Adrenal gland (tissue), 5 donors: ENCODE measurements at regions not wholly inside any gene's neighbourhood (a gene's known extent, or its start where the extent isn't known, plus 50 kb on each side); places are given as distances from the start of the nearest gene placed in this dataset.

Source experiments
- CTCF ChIP-seq, 6 experiments: fragments of 450-650 bp in 4 of 6; fragments of 200-600 bp in 2 of 6; sonication (generic) in 1 of 6; IDR thresholded peaks; 1 replicate in 5 of 6; 2 replicates in 1 of 6; pipeline versions ENCODE4 v1.5.1 to v1.8.0; 2016 to 2021; ENCODE audit warnings: antibody characterized with exemption in 6 of 6, mild to moderate bottlenecking in 2 of 6, moderate library complexity in 1 of 6
- POLR2A ChIP-seq, 2 donors: fragments of 450-650 bp; IDR thresholded peaks; one replicate each; pipeline ENCODE4 v1.6.1; 2017; ENCODE audit warnings: antibody characterized with exemption in 2 of 2, mild to moderate bottlenecking in 2 of 2, moderate library complexity in 1 of 2
- donor health status: DM: no; HTN: no; CAD: no.

GRCh38 chr16:64771273-64771672, 350.6 kb downstream of the CDH11 start:
- TF ChIP-seq CTCF (IDR thresholded peaks at IDR 0.05), result no peak
- TF ChIP-seq POLR2A (IDR thresholded peaks at IDR 0.05), result no peak
